ENCODE measurements at regions not wholly inside any gene's neighbourhood (a gene's known extent, or its start where the extent isn't known, plus 50 kb on each side); places are given as distances from the start of the nearest gene placed in this dataset.

GRCh38 chr21:17674106-17674505, 61.4 kb upstream of the BTG3 start:
- ChIA-PET POLR2A (no interaction called here), CTCF (ENCODE audit: low intra/inter-chr PET ratio, low total read pairs) (no interaction called here)
- no peaks in the 10 kb centered on the region for H3K79me2 ChIP-seq (ENCODE audit: insufficient read depth, low read length)
- BruUV-seq (replicated peaks): no TSS peak
- H3K27me3 ChIP-seq (ENCODE audit: control insufficient read depth in 1 of 2, insufficient read depth in 2 of 2, low read length in 2 of 2): peaks cover 0 to 6% of the 10 kb centered on the region in 2 experiments; a peak in 3 of 5 replicates
- H3K36me3 ChIP-seq (replicated peaks in 1 of 2; ENCODE audit: control insufficient read depth in 1 of 2, insufficient read depth in 2 of 2, low read length in 2 of 2): no peaks in the 10 kb centered on the region
- ATAC-seq: no peak
- H3K9ac ChIP-seq (ENCODE audit: insufficient read depth, low read depth, low read length): no peak overlapping the region
- in situ Hi-C loops (cut with HindIII; ENCODE audit: extremely low pct_ligation_motif_present, low pct_unique_long_range_greater_than_20kb) (no loop called here), intact Hi-C loops (cut with micrococcal nuclease; ENCODE audit: unreplicated experiment) (loop anchor here (10.0 kb wide), 1 partner anchor 141 kb away; the partner anchor contains the start of gene C21orf91)
- no peak overlapping the region for H3K4me2 ChIP-seq (ENCODE audit: low read depth, low read length)
- H3K27ac ChIP-seq (ENCODE audit: extremely low read length, insufficient read depth, low read length): no peak overlapping the region
- H3K9me3 ChIP-seq (ENCODE audit: low read length): no peaks in the 10 kb centered on the region
- H3K4me1 ChIP-seq (ENCODE audit: insufficient read depth, low read length): no peaks in the 10 kb centered on the region
- no peak overlapping the region for H2AFZ ChIP-seq (ENCODE audit: low read length)
- no peak for DNase-seq (ENCODE audit: low spot score)
- H4K20me1 ChIP-seq (ENCODE audit: insufficient read depth, low read length): no peaks in the 10 kb centered on the region
- H3K4me3 ChIP-seq (replicated peaks in 1 of 3; ENCODE audit: insufficient read depth in 1 of 3, low read depth in 2 of 3, low read length in 3 of 3): no peak overlapping the region
- no peak for FAIRE-seq
- 1% methylated on average over 4 of the region's 4 CpGs for WGBS (ENCODE audit: low lambda C conversion rate)
- TF ChIP-seq ZNF282 (IDR thresholded peaks at IDR 0.05; ENCODE audit: partially characterized antibody): no peak
- TF ChIP-seq, protein P1, sequence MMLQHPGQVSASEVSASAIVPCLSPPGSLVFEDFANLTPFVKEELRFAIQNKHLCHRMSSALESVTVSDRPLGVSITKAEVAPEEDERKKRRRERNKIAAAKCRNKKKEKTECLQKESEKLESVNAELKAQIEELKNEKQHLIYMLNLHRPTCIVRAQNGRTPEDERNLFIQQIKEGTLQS (CRISPR knock-in tag; IDR thresholded peaks at IDR 0.05): no peak
- TF ChIP-seq ZMAT3 (CRISPR knock-in tag; conservative IDR thresholded peaks at IDR 0.05): no peak
- TF ChIP-seq ATM (IDR thresholded peaks at IDR 0.05; ENCODE audit: borderline replicate concordance): no peak
- no peak for TF ChIP-seq WIZ (CRISPR knock-in tag; IDR thresholded peaks at IDR 0.05)
- TF ChIP-seq LCORL (IDR thresholded peaks at IDR 0.05): no peak
- no peak for TF ChIP-seq LCORL (CRISPR knock-in tag; IDR thresholded peaks at IDR 0.05)
- TF ChIP-seq GFI1 (CRISPR knock-in tag; IDR thresholded peaks at IDR 0.05; ENCODE audit: borderline replicate concordance): no peak
- no peak for TF ChIP-seq ZNF562 (CRISPR knock-in tag; IDR thresholded peaks at IDR 0.05; ENCODE audit: borderline replicate concordance)

GRCh38 chr21:17673261-17674020, 60.7 kb upstream of the BTG3 start:
- Histone ChIP-seq H3K27ac (ENCODE audit: extremely low read length, insufficient read depth, low read length) (no peak overlapping the region), H3K4me1 (ENCODE audit: insufficient read depth, low read length) (no peaks in the 10 kb centered on the region), H3K4me2 (ENCODE audit: low read depth, low read length) (no peak overlapping the region), H3K4me3 (replicated peaks in 1 of 3; ENCODE audit: insufficient read depth in 1 of 3, low read depth in 2 of 3, low read length in 3 of 3) (no peak overlapping the region), H3K9ac (ENCODE audit: insufficient read depth, low read depth, low read length) (no peak overlapping the region), H4K20me1 (ENCODE audit: insufficient read depth, low read length) (no peaks in the 10 kb centered on the region), H3K9me3 (ENCODE audit: low read length) (no peaks in the 10 kb centered on the region), H3K27me3 (ENCODE audit: control insufficient read depth in 1 of 2, insufficient read depth in 2 of 2, low read length in 2 of 2) (peaks cover 0 to 6% of the 10 kb centered on the region in 2 experiments; a peak in 3 of 5 replicates), H3K79me2 (ENCODE audit: insufficient read depth, low read length) (no peaks in the 10 kb centered on the region), H2AFZ (ENCODE audit: low read length) (no peak overlapping the region), H3K36me3 (replicated peaks in 1 of 2; ENCODE audit: control insufficient read depth in 1 of 2, insufficient read depth in 2 of 2, low read length in 2 of 2) (no peaks in the 10 kb centered on the region)
- no TSS peak for BruUV-seq (replicated peaks)
- CTCF ChIA-PET (ENCODE audit: low intra/inter-chr PET ratio, low total read pairs): no interaction called here
- intact Hi-C loops (cut with micrococcal nuclease; ENCODE audit: unreplicated experiment) (loop anchor here (10.0 kb wide), 1 partner anchor 141 kb away; the partner anchor contains the start of gene C21orf91), in situ Hi-C loops (cut with HindIII; ENCODE audit: extremely low pct_ligation_motif_present, low pct_unique_long_range_greater_than_20kb) (no loop called here)
- ATAC-seq (no peak), FAIRE-seq (no peak), DNase-seq (ENCODE audit: low spot score) (no peak)
- WGBS (ENCODE audit: low lambda C conversion rate): 3% methylated on average over 11 of the region's 11 CpGs
- POLR2A ChIA-PET: no interaction called here
- TF ChIP-seq ZNF75D (CRISPR knock-in tag; IDR thresholded peaks at IDR 0.05; ENCODE audit: borderline replicate concordance) (no peak), TAF15 (IDR thresholded peaks at IDR 0.05; ENCODE audit: low read depth, low read length, poor library complexity, severe bottlenecking) (no peak)
